H9 (cell line): ENCODE measurements at regions not wholly inside any gene's neighbourhood (a gene's known extent, or its start where the extent isn't known, plus 50 kb on each side); places are given as distances from the start of the nearest gene placed in this dataset.
A peak's percentile ranks its signal among the peaks of the same experiment; 100 is the strongest.

ENCODE experiments used
- DNase-seq: peaks from one replicate; pipeline ENCODE4 v3.0.0-alpha.2; 2017
- H2AFZ ChIP-seq: one replicate; pipeline ENCODE4 v1.6.1; 2013; ENCODE audit warnings: mild to moderate bottlenecking, low read length, control low read depth, moderate library complexity
- H2AK5ac ChIP-seq: 2 replicates; pipeline ENCODE4 v1.6.1; 2013; ENCODE audit warnings: low read length, control low read depth, mixed read lengths; ENCODE audit not compliant: insufficient read length
- H2BK120ac ChIP-seq: one replicate; pipeline ENCODE4 v1.6.1; 2013; ENCODE audit warnings: low read depth, mild to moderate bottlenecking, low read length, control low read depth, inconsistent platforms; ENCODE audit not compliant: poor library complexity, severe bottlenecking
- H2BK12ac ChIP-seq: 2 replicates; pipeline ENCODE4 v1.6.1; 2013; ENCODE audit warnings: low read length, control low read depth, mixed read lengths, low read depth; ENCODE audit not compliant: insufficient read length
- H2BK15ac ChIP-seq: 2 replicates; pipeline ENCODE4 v1.6.1; 2013; ENCODE audit warnings: low read depth, low read length, control low read depth
- H2BK20ac ChIP-seq: one replicate; pipeline ENCODE4 v1.6.1; 2013; ENCODE audit warnings: low read depth, mild to moderate bottlenecking, low read length, control low read depth, inconsistent platforms; ENCODE audit not compliant: poor library complexity, severe bottlenecking
- H2BK5ac ChIP-seq: 2 replicates; pipeline ENCODE4 v1.6.1; 2013; ENCODE audit warnings: low read length, control low read depth, mixed read lengths; ENCODE audit not compliant: insufficient read length
- H3K14ac ChIP-seq: 2 replicates; pipeline ENCODE4 v1.6.1; 2013; ENCODE audit warnings: low read length, control low read depth; ENCODE audit not compliant: insufficient read depth
- H3K18ac ChIP-seq: 2 replicates; pipeline ENCODE4 v1.6.1; 2013; ENCODE audit warnings: low read depth, mild to moderate bottlenecking, mixed read lengths, low read length, control low read depth; ENCODE audit not compliant: insufficient read length
- H3K23ac ChIP-seq: 2 replicates; pipeline ENCODE4 v1.6.1; 2013; ENCODE audit warnings: low read length, control low read depth, mixed read lengths, low read depth; ENCODE audit not compliant: insufficient read length
- H3K23me2 ChIP-seq: 2 replicates; pipeline ENCODE4 v1.6.1; 2013; ENCODE audit warnings: low read depth, mild to moderate bottlenecking, mixed read lengths, low read length, control low read depth; ENCODE audit not compliant: insufficient read length, poor library complexity, severe bottlenecking
- H3K27ac ChIP-seq: 2 replicates; pipeline ENCODE4 v1.5.1; 2013; ENCODE audit warnings: low read length, control low read depth, mixed read lengths, low read depth; ENCODE audit not compliant: insufficient read length
- H3K27me3 ChIP-seq: 2 replicates; pipeline ENCODE4 v1.6.1; 2013; ENCODE audit warnings: low read length, control low read depth, inconsistent platforms; ENCODE audit not compliant: insufficient read depth
- H3K4ac ChIP-seq: 2 replicates; pipeline ENCODE4 v1.6.1; 2013; ENCODE audit warnings: low read depth, mild to moderate bottlenecking, control low read depth, inconsistent platforms, low read length, moderate library complexity
- H3K4me1 ChIP-seq: 2 replicates; pipeline ENCODE4 v1.6.1; 2013; ENCODE audit warnings: low read length, control low read depth, inconsistent platforms; ENCODE audit not compliant: insufficient read depth
- H3K4me2 ChIP-seq: 2 replicates; pipeline ENCODE4 v1.6.1; 2013; ENCODE audit warnings: low read length, control low read depth, mixed read lengths; ENCODE audit not compliant: insufficient read length, insufficient read depth
- H3K56ac ChIP-seq: 2 replicates; pipeline ENCODE4 v1.6.1; 2013; ENCODE audit warnings: low read depth, mild to moderate bottlenecking, mixed read lengths, low read length, control low read depth; ENCODE audit not compliant: insufficient read length
- H3K79me1 ChIP-seq: 2 replicates; pipeline ENCODE4 v1.6.1; 2013; ENCODE audit warnings: low read depth, mild to moderate bottlenecking, moderate library complexity, low read length, control low read depth, inconsistent platforms; ENCODE audit not compliant: insufficient read depth, poor library complexity, severe bottlenecking
- H3K79me2 ChIP-seq: 2 replicates; pipeline ENCODE4 v1.6.1; 2013; ENCODE audit warnings: low read length, control low read depth, inconsistent platforms; ENCODE audit not compliant: insufficient read depth
- H3K9ac ChIP-seq: 2 replicates; pipeline ENCODE4 v1.6.1; 2013; ENCODE audit warnings: low read length, control low read depth, mixed read lengths; ENCODE audit not compliant: insufficient read length; ENCODE audit errors: extremely low read depth
- H3K9me3 ChIP-seq: one replicate; pipeline ENCODE4 v1.6.1; 2013; ENCODE audit warnings: low read depth, low read length, inconsistent platforms; ENCODE audit not compliant: control insufficient read depth
- H3T11ph ChIP-seq: one replicate; pipeline ENCODE4 v1.6.1; 2013; ENCODE audit warnings: mild to moderate bottlenecking, low read length, control low read depth, inconsistent platforms
- H4K20me1 ChIP-seq: one replicate; pipeline ENCODE4 v1.6.1; 2013; ENCODE audit not compliant: control insufficient read depth, insufficient read length, insufficient read depth
- H4K5ac ChIP-seq: 2 replicates; pipeline ENCODE4 v1.6.1; 2013; ENCODE audit warnings: low read depth, mild to moderate bottlenecking, mixed read lengths, low read length, control low read depth; ENCODE audit not compliant: insufficient read length
- H4K8ac ChIP-seq: replicated peaks from 2 replicates; pipeline ENCODE4 v1.6.1; 2013; ENCODE audit warnings: low read length, control low read depth, mixed read lengths, low read depth; ENCODE audit not compliant: insufficient read length
- H4K91ac ChIP-seq: 2 replicates; pipeline ENCODE4 v1.6.1; 2013; ENCODE audit warnings: low read depth, mild to moderate bottlenecking, moderate library complexity, mixed read lengths, low read length, control low read depth; ENCODE audit not compliant: insufficient read length
- H3K27ac Mint-ChIP-seq, 3 experiments: 2 replicates in 2 of 3; 3 replicates in 1 of 3; pipeline ENCODE4 v1.8.0; 2020 to 2021; ENCODE audit warnings: mixed read lengths in 3 of 3, mild to moderate bottlenecking in 1 of 3, moderate library complexity in 1 of 3
- H3K27me3 Mint-ChIP-seq: 2 replicates; pipeline ENCODE4 v1.8.0; 2021; ENCODE audit warnings: low read depth, mild to moderate bottlenecking, moderate library complexity, mixed read lengths
- H3K36me3 Mint-ChIP-seq, 3 experiments: 2 replicates in 2 of 3; 3 replicates in 1 of 3; pipeline ENCODE4 v1.8.0; 2020 to 2021; ENCODE audit warnings: low read depth in 3 of 3, mixed read lengths in 3 of 3; ENCODE audit not compliant: insufficient read depth in 1 of 3
- H3K4me1 Mint-ChIP-seq, 2 experiments: 2 replicates each; pipeline ENCODE4 v1.8.0; 2020; ENCODE audit warnings: mixed read lengths in 2 of 2
- H3K4me3 Mint-ChIP-seq, 2 experiments: 2 replicates in 1 of 2; 3 replicates in 1 of 2; pipeline ENCODE4 v1.8.0; 2020 to 2021; ENCODE audit warnings: mild to moderate bottlenecking in 2 of 2, mixed read lengths in 2 of 2, moderate library complexity in 1 of 2
- H3K9me3 Mint-ChIP-seq, 2 experiments: 2 replicates in 1 of 2; 3 replicates in 1 of 2; pipeline ENCODE4 v1.8.0; 2020; ENCODE audit warnings: mild to moderate bottlenecking in 2 of 2, mixed read lengths in 2 of 2, moderate library complexity in 1 of 2
- CTCF ChIP-seq: fragments of 200-600 bp; sonication (generic); conservative IDR thresholded peaks from 3 replicates; pipeline ENCODE4 v1.8.0; 2021; ENCODE audit warnings: antibody characterized with exemption, mild to moderate bottlenecking
- WGBS: extraction: QIAGEN DNeasy Blood & Tissue Kit; methylation state at CpG from one replicate; pipeline ENCODE4 v1.1.7; 2013; ENCODE audit warnings: missing lambda C conversion rate, low lambda C conversion rate, mixed read lengths; ENCODE audit not compliant: insufficient read length; ENCODE audit errors: extremely low coverage; 5-methylcytosine and 5-hydroxymethylcytosine counted together

GRCh38 chr6:98579941-98580340 lies 254.4 kb upstream of the POU3F2 start:
- Mint-ChIP-seq H3K27ac (peak overlapping the region in 1 of 3 experiments; percentile 34; a peak in 1 of 7 replicates), H3K9me3 (no peaks in the 10 kb centered on the region), H3K4me1 (peaks cover 6 to 11% of the 10 kb centered on the region in 2 experiments), H3K4me3 (no peak overlapping the region), H3K36me3 (no peaks in the 10 kb centered on the region), H3K27me3 (no peaks in the 10 kb centered on the region)
- no CpG with 5 or more reads among the region's 1 CpG for WGBS
- Histone ChIP-seq H3K27ac (no peak overlapping the region), H2BK5ac (no peak overlapping the region), H3K79me1 (no peaks in the 10 kb centered on the region), H3K23me2 (no peaks in the 10 kb centered on the region), H2BK20ac (no peak overlapping the region), H2AFZ (no peak overlapping the region), H3K23ac (no peak overlapping the region), H4K5ac (no peak overlapping the region), H3K9ac (no peak overlapping the region), H3K14ac (no peak overlapping the region), H4K91ac (no peak overlapping the region), H2AK5ac (no peak overlapping the region), H2BK120ac (no peak overlapping the region), H3T11ph (no peak overlapping the region), H3K79me2 (no peaks in the 10 kb centered on the region), H3K56ac (no peak overlapping the region), H3K4me2 (no peak overlapping the region), H3K4ac (no peak overlapping the region), H2BK12ac (no peak overlapping the region), H3K9me3 (no peaks in the 10 kb centered on the region), H3K27me3 (no peaks in the 10 kb centered on the region), H2BK15ac (no peak overlapping the region), H4K20me1 (no peaks in the 10 kb centered on the region), H4K8ac (no peak overlapping the region), H3K4me1 (no peaks in the 10 kb centered on the region), H3K18ac (no peak overlapping the region)
- TF ChIP-seq CTCF = no peak
- DNase-seq = no peak
